T-helper 2 cell treated with Interferon-gamma antibody and Interleukin-4, amounts not matched to agents 100 ng/mL and 5 ng/mL, for 36 hours (primary cell): ENCODE measurements at regions not wholly inside any gene's neighbourhood (a gene's known extent, or its start where the extent isn't known, plus 50 kb on each side); places are given as distances from the start of the nearest gene placed in this dataset.

Source experiments
- intact Hi-C: fragments of 100-400 bp; cut with micrococcal nuclease; formaldehyde crosslinking; loops from one replicate; pipeline ENCODE4 v1.15.1; 2023

DNA sequence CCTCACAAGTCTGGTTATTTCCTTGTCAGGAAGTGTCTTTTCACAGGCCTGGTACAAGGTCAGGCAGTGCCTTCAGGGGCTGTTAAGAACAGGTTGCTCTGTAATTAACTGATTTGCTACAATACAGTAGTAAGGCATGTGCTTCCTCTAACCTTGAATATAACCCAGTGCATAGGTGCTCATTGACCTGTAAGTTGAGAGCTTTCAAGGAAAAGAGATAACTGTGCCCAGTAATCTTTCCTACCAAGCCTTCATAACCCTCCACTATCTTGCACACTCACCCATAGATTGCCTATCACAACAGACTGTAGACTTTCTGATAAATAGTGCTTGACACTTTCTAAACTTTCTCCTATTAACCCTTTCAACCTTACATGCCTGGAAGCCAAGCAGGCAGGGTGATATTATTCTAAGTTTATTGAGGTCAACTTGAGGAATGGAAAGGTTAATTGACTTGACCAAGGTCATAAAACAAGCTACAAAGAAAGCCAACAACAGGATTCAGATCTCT lies 148.1 kb downstream of the PPARGC1A start:
- intact Hi-C loops, result no loop called here

DNA sequence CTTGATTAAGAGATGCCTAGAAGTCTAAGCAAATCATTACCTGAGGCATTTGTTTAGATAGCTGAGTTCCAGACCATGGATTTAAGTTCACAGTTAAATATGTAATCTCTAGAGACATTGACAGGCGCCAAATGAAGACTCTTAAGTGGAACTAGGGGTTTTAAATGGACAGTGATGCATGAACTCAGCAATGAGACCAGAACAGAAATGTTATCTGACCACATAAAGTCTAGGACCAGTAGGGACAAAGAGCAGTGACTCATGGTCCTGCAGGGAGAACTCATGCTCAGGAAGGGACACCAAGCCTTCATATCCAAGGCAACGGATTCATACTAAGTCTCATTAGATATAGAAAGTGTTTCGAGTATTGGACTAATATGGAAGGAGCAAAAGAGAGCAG lies 152.3 kb downstream of the PPARGC1A start:
- intact Hi-C loops, result no loop called here

DNA sequence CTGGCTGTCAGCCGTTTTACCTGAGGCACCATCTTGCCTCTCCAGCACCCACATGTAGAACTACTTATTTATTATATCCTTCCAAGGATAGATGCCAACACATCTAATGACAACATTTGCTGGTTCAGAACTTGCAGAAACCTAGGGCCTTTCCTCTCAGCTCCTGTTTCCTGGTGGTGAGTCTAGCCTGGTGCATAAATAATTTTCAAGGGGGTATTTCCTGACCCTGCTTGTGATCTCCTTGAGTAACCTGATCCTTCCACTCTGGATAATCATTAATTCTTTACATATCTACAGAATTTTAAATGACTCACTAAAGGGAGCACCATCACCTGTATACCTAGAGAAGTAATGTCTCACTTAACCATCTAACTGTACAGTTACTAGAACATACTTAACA lies 153.4 kb downstream of the PPARGC1A start:
- intact Hi-C loops, result no loop called here

GRCh38 chr4:23734000-23734399 lies 155.8 kb downstream of the PPARGC1A start:
- intact Hi-C loops, result no loop called here

GRCh38 chr4:23733476-23733875 lies 156.4 kb downstream of the PPARGC1A start:
- intact Hi-C loops, result no loop called here

- intact Hi-C loops, result no loop called here
Observed at GRCh38 chr4:23730998-23731397, 158.8 kb downstream of the PPARGC1A start.

- intact Hi-C loops, result no loop called here
Observed at GRCh38 chr4:23728971-23729370, 160.9 kb downstream of the PPARGC1A start.

- intact Hi-C loops, result no loop called here
Observed at GRCh38 chr4:23728393-23728792, 161.5 kb downstream of the PPARGC1A start.

DNA sequence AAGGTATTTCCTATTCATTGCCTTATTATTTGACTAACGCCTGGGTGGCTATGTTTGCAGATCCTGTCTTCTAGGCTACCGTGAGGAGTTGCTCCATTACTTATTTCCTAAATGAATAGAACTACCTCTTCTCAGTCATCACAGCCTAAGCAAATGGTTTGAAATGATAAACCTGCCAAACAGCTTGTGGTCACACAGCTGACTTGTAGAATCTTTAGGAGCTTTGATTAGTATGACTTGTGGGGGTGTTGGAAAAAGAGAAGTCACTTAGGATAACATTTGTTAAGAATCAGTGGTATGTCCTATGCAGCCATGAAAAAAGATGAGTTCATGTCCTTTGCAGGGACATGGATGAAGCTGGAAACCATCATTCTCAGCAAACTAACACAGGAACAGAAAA lies 169.3 kb downstream of the PPARGC1A start:
- intact Hi-C loops, result no loop called here

DNA sequence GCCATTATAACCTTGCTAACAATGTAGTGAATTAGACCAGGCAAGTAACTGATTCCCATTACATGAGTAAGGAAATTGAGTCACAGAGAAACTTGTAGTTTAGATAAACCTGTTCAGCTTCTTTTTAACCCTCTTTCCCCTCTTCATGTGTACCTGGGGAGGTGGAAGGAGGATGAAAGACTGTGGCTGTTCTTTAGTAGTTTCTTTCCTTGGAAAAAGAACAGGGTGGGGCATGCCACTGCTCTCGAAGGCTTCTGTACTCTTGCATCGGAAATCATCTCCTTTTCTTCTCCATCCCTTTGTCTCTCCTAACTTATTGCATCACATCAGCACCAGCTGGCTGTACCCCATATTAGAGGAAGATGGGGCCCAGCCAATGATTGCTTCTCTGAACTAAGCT lies 171.4 kb downstream of the PPARGC1A start:
- intact Hi-C loops, result no loop called here

- intact Hi-C loops, result loop anchor here (2.0 kb wide), 1 partner anchor 383 kb away; no protein-coding TSS in a partner anchor
Observed at GRCh38 chr4:23717528-23718248, 172.2 kb downstream of the PPARGC1A start.

GRCh38 chr4:23710298-23710697 lies 179.5 kb downstream of the PPARGC1A start:
- intact Hi-C loops, result no loop called here

DNA sequence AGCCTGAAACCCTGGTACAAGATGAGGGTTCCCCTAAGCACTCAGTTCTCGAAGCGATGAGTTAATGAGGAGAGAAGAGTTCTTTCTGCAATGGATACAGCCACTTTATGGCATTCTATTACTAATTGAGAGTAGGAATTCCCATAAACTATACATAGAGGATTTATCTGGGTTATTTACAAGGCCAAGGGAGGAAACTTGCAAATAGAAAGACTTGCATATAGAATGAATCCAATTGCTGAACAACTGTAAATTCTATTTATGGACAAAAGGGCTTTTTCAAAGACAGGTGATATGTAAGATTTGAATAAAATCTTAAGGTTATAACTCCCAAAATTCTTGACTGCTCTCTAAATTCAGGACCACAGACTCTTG lies 182.2 kb downstream of the PPARGC1A start:
- intact Hi-C loops, result no loop called here

GRCh38 chr4:23706972-23707651 lies 182.7 kb downstream of the PPARGC1A start:
- intact Hi-C loops, result no loop called here

GRCh38 chr4:23700197-23700596 lies 189.7 kb downstream of the PPARGC1A start:
- intact Hi-C loops, result no loop called here

DNA sequence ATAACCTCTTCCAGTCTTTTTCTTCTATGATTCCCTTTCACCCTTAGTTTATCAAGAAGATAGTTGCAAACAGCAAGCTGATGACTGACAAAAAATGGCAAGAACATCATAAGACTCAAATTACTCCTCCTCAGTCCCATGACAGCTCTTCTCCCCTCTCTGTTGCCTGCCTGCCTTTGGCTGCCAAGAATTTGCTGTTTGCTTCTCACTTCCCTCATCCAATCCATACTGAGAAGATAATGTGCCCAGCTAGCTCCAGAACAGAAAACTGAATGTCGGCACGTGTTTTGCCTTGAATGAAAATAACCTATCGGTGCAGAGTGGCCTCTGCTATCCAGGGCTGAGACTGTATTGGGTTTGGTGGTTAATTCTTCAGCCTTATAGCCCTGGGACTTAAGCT lies 192.1 kb downstream of the PPARGC1A start:
- intact Hi-C loops, result no loop called here

- intact Hi-C loops, result no loop called here
Observed at GRCh38 chr4:23697001-23697528, 192.8 kb downstream of the PPARGC1A start.

GRCh38 chr4:23686169-23686897 lies 203.5 kb downstream of the PPARGC1A start:
- intact Hi-C loops, result no loop called here

- intact Hi-C loops, result no loop called here
Observed at GRCh38 chr4:23685471-23685870, 204.4 kb downstream of the PPARGC1A start.

DNA sequence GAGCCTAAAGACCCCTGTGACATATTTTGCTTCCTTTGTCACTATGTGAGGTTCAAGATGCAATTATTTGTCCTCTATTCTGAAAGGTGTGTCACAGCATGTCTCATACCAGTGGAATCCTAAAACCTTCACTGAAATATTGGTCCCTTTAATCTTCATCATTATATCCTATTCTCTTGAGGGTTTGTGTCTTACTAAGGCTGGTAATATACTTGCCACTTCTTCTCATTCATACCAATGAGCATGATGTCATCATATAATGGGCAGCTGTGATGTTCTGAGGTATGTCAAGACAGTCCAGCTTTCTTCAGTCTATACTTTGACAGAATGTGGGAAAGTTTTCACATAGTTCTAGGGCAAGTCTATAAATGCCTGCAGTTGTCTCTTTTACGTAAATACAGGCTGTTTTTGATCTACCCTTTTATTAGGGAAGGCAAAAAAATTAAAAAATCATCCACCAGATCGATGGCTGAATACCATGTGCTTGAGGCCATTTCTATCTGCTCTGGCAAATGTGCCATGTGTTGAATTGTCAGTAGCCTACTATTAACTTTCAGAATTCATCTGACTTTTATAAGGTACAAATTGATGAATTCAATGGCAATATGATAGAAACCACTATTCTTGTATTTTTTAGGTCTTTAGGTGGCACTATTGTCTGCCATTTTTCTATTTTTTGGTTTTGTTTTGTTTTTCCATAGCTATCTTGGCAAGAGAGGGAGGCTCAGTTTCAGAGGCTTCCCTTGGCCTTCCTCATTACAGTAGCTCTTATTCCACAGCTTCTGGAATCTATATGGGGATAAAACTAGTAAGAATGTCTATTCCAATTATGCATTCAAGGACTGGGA lies 209.0 kb downstream of the PPARGC1A start:
- intact Hi-C loops, result no loop called here

DNA sequence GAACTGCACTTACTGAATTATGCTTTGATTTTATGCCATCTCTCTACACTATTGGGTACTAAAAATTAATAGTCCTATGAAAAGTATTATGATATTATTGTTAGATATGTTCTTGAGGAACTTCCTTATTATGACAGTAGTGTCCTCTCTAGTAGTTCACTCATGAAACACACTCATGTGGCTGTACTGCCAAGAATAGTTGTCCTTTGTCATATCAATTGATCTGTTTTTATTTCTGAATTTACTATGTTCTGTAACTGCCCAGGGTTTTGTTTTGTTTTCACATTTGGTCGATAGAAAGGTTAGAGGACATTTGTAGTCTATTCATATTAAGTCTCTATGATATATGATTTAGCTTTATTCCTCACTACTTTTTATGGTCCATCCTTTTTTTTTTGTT lies 215.2 kb downstream of the PPARGC1A start:
- intact Hi-C loops, result no loop called here
